IPS-NIHi7 (cell line): ENCODE measurements at regions not wholly inside any gene's neighbourhood (a gene's known extent, or its start where the extent isn't known, plus 50 kb on each side); places are given as distances from the start of the nearest gene placed in this dataset.
"Not testable (repeated sequence)": the region's sequence is repeated elsewhere in the genome, so short reads cannot be mapped to it uniquely, and the experiment has no call there.

Experiments
- DNase-seq: peaks from one replicate; pipeline ENCODE4 v3.0.0; 2012; ENCODE audit warnings: mixed read lengths; ENCODE audit errors: extremely low spot score

DNA sequence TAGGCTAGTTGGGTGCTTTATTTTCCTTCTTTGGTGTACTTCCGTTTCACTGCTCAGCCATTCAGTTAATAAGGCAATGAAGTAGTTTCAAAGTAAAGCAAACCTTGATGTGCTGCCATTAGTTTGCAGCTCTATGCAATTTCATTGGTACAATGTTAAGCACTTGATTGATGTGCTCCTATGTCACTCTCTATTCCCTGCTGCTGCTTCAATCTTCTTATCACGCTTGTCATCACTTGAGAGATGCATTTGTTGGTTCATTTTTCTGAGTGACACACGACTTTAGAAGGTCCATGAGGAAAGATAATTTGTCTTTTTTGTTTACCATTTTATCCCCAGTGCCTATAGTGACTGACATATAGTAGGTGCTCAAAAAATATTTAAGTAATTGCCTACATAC lies 871.0 kb upstream of the PABPC4L start:
- DNase-seq, result no peak

GRCh38 chr4:135065366-135065765 lies 863.8 kb upstream of the PABPC4L start:
- DNase-seq, result no peak

DNA sequence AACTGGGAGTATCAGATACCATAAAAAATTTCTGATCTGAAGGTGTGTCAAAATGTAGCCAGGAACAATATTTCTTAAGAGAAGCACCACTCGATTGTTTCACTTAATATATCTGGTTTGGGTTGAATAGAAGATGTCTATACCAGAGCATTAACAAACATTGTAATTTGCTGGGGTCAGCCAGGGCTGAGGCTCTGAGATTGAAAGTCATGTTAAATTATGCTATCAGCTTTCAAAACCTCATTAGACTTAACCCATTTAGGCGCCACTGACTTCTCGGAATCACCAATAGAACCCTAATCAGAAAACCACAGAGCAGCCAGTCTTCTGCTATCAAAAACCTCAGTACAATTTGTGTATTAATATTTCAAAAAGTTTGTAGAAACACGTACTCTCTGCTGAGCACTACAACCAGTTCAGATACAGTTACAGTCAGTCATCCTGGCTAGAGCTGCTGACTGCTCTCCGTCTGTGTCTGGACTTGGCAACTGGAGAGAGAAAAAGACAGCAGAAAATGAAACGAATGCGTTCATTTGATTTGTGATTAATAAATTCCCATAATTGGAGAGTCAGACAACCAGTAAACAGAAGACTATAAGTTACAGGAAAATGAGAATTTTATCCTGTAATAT lies 848.6 kb upstream of the PABPC4L start:
- no peak for DNase-seq

- DNase-seq, result peak; percentile 12
Measured at GRCh38 chr4:135032670-135033069, 831.1 kb upstream of the PABPC4L start.

DNA sequence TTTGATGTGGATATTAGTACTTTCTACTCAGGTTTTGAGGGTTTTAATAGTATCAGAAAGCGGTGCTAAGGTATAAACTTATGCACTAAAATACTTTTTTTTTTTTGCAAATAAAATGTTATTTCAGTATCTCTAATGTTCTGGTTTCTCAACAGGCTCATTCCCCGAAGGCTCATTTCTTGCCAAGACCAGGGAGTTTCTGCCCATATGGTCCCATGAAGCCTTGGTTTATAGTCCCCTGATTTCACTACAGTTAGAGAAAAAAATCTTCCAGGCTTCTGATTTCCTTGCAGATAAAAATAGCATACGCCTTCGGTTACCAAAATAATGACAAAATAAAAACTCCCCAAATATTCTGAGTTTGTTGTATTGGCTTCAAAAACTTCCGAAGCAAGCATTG lies 814.2 kb upstream of the PABPC4L start:
- no peak for DNase-seq

DNA sequence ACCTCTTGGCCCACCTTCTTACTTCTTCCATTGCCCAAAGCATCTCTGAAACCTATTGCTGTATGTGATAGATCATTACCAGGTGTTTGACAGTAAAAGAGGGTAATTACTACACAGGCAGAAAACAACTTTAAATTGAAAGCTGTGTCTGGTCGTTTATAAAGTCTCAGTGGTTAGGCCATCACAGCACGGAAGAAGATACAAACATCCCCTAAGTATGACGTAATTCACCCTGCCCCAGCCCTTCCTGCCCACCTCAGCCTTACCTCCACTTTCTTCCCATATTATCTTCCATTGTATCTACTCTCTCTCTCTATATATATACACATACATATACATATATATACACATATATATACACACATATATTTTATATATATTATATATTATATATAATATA lies 805.8 kb upstream of the PABPC4L start:
- no peak for DNase-seq

DNA sequence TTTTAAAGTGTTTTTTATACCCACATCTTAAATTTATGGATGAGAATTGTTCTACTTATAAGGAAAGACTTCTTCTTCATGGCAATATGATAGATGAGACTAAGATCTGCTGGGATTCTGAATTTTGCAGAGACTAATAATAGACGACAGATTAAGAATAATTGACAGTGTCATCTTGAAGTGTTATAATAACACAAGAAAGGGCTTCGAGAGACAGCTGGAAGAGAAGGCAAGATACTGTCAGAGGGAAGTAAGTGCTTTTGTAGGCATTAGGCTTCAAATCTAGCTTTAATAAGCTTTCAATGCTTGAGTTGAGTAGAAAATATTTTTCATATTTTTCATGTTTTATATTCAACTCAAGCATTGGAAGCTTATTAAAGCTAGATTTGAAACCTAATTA lies 797.6 kb upstream of the PABPC4L start:
- DNase-seq, result no peak

DNA sequence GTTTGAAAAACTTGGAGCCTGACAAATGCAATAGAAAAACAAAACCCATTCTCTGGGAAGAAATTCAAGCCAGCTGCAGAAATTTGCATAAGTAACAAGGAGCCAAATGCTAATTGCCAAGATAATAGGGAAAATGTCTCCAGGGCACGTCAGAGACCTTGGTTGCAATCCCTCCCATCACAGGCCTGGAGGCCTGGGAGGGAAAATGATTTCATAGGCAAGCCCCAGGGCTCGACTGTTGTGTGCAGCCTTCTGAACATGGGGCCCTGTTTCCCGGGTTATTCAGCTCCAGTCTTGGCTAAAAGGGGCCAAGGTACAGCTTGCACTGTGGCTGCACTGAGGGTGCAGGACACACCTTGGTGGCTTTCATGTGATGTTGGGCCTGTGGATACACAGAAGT lies 760.4 kb upstream of the PABPC4L start:
- no peak for DNase-seq

GRCh38 chr4:134958862-134959261 lies 757.3 kb upstream of the PABPC4L start:
- DNase-seq, result no peak

GRCh38 chr4:134955059-134955458 lies 753.5 kb upstream of the PABPC4L start:
- no peak for DNase-seq

GRCh38 chr4:134952775-134953174 lies 751.2 kb upstream of the PABPC4L start:
- no peak for DNase-seq

DNA sequence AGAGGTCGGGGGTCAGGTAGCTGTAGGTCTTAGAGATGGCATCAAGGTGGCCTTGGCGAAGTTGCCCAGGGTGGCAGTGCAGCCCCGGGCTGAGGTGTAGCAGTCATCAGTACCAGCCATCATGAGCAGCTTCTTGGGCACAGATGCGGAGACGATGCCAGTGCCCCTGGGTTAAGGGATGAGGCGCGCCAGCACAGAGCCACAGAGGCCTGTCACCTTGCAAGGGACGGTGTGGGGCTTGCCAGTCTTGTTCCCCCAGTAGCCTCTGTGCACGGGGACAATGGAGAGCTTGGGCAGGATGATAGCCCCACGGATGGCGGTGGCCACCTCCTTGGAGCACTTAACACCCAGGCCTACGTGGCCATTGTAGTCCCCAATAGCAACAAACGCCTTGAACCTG lies 750.7 kb upstream of the PABPC4L start:
- no peak for DNase-seq

DNA sequence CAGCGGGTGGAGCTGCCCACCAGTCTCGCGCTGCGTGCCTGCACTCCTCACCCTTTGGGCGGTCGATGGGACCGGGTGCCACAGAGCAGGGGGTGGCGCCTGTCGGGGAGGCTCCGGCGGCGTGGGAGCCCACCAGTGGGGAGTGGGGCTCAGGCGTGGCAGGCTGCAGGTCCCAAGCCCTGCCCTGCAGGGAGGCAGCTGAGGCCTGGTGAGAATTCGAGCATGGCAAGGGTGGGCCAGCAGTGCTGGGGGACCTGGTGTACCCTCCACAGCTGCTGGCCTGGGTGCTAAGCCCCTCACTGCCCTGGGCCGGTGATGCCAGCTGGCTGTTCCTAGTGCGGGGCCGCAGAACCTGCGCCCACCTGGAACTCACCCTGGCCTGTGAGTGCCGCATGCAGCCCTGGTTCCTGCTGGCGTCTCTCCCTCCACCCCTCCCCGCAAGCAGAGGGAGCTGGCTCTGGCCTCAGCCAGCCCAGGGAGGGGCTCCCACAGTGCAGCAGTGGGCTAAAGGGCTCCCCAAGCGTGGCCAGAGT lies 746.6 kb upstream of the PABPC4L start:
- DNase-seq, result no peak

DNA sequence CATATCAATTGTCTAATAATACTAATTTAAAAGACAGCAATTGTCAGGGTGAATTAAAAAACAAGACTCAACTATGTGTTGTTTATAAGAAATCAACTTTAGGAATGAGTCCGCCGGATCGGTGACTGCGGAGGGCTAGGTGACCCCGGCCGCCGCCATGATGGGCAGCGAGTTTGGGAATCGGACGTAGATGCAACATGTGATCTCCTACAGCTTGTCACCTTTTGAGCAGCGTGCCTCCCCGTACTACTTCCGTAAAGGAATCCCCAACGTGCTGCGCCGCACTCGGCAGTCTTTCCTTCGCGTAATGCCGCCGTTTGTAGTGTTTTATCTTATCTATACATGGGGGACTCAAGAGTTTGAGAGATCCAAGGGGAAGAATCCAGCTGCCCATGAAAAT lies 742.5 kb upstream of the PABPC4L start:
- no peak for DNase-seq

DNA sequence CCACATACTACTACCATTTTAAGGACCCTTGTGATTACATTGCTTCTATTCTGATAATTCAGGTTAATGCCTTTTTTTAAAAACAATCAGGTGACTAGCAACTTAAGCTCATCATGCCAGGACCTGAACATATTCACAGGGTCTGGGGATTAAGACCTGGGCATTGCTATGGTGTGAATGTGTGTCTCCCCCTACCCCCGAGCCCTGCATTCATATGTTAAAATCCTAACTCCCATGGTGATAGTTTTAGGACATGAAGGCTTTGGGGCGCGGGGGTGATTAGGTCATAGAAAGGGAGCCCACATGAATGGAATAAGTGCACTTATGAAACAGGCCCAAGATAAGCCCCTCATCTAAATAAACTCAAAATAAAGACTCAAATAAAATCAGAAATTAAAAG lies 734.4 kb upstream of the PABPC4L start:
- no peak for DNase-seq

- peak; percentile 40 for DNase-seq
Measured at GRCh38 chr4:134935320-134935719, 733.7 kb upstream of the PABPC4L start.

GRCh38 chr4:134934036-134934808 lies 732.6 kb upstream of the PABPC4L start:
- no peak for DNase-seq

DNA sequence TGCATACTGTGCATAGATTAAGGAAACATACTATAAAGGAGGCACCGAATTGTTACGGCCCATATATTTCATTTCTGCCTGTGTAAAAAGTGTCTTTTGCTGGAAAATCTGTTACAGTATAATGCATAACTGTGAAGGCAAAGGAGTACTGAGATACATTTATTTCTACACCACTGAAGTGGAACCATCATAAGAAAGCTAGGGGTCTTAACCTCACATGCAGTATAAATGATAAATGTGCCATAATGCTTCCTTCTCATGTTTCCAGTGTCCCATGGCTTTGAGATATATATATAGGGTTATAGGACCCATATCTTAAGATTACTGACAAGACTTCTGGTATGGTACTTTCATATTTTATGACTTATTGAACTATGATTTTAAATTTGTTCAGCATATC lies 713.8 kb upstream of the PABPC4L start:
- DNase-seq, result no peak

- DNase-seq, result not testable (repeated sequence)
Measured at GRCh38 chr4:134914250-134914649, 712.7 kb upstream of the PABPC4L start.

- DNase-seq, result no peak
Measured at GRCh38 chr4:134911941-134912340, 710.4 kb upstream of the PABPC4L start.

- DNase-seq, result peak; percentile 49
Measured at GRCh38 chr4:134906404-134907023, 704.9 kb upstream of the PABPC4L start.

DNA sequence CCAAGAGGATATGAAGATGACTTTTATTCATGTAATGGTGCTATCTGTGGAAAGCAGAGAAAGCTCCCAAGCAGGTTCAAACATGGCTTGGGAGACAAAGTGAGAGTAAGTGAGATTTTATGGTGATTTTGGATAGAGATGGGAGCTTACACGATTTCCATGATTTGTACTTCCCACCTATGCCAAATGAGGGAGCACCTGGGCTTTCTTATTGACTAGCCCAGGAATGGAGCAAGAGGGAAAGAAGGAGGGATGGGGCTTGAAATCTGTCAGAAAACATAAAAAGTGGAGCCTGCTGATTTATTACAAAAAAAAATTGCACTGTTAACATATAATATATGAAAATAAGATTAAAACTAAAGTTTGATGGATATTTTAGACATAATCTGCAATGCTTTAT lies 703.5 kb upstream of the PABPC4L start:
- peak; percentile 10 for DNase-seq

DNA sequence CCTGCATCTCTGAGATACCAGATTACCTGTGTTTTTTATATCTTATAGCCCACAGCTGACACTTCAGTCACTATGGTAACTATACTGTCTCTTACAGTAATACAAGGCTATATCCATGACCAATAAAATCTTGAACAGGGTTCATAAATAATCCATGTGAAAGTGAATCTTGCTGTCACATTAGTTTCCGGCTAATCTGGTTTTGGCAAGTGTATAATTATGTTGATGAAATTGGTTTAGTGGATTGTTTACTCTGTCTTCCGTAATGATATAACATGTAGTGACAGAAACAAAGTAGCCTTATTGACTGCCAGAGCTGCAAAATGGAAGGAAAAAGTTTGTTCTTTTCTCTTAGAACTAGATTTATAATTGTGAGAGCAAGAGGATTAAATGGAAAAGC lies 686.6 kb upstream of the PABPC4L start:
- no peak for DNase-seq
